ENCODE measurements at regions not wholly inside any gene's neighbourhood (a gene's known extent, or its start where the extent isn't known, plus 50 kb on each side); places are given as distances from the start of the nearest gene placed in this dataset.

- TF ChIP-seq, protein P1, sequence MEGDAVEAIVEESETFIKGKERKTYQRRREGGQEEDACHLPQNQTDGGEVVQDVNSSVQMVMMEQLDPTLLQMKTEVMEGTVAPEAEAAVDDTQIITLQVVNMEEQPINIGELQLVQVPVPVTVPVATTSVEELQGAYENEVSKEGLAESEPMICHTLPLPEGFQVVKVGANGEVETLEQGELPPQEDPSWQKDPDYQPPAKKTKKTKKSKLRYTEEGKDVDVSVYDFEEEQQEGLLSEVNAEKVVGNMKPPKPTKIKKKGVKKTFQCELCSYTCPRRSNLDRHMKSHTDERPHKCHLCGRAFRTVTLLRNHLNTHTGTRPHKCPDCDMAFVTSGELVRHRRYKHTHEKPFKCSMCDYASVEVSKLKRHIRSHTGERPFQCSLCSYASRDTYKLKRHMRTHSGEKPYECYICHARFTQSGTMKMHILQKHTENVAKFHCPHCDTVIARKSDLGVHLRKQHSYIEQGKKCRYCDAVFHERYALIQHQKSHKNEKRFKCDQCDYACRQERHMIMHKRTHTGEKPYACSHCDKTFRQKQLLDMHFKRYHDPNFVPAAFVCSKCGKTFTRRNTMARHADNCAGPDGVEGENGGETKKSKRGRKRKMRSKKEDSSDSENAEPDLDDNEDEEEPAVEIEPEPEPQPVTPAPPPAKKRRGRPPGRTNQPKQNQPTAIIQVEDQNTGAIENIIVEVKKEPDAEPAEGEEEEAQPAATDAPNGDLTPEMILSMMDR (IDR thresholded peaks at IDR 0.05; ENCODE audit: poor library complexity, severe bottlenecking) = no peak
- no peak for TF ChIP-seq EZH2 (IDR thresholded peaks at IDR 0.05; ENCODE audit: borderline replicate concordance, insufficient read depth, low read length, poor library complexity, severe bottlenecking)
Measured at GRCh38 chr5:51987239-51987638, 604.0 kb downstream of the ISL1 start.
